Activated CD8-positive, alpha-beta T cell treated with anti-CD3 and anti-CD28 coated beads for 36 hours (primary cell): ENCODE measurements at regions not wholly inside any gene's neighbourhood (a gene's known extent, or its start where the extent isn't known, plus 50 kb on each side); places are given as distances from the start of the nearest gene placed in this dataset.

Source experiments
- ATAC-seq: fragments of 200-7000 bp; cut with Tn5 transposase; one replicate; pipeline ENCODE4 v1.10.0; 2021; ENCODE audit warnings: mild to moderate bottlenecking, moderate library complexity
- CTCF ChIA-PET: fragments of 350-600 bp; sonication (Branson Sonifier 250); formaldehyde crosslinking; loops from one replicate; lab custom pipeline; 2021; ENCODE audit warnings: antibody characterized with exemption; lab: Charles Lee
- POLR2A ChIA-PET: fragments of 350-600 bp; sonication (Branson Sonifier 250); formaldehyde crosslinking; loops from one replicate; lab custom pipeline; 2021; ENCODE audit warnings: antibody characterized with exemption; lab: Charles Lee
- DNase-seq: peaks from one replicate; pipeline ENCODE4 v3.0.0-alpha.2; 2020
- H3K27ac Mint-ChIP-seq: one replicate; pipeline ENCODE4 v1.8.0; 2021; ENCODE audit warnings: mild to moderate bottlenecking, mixed read lengths
- H3K27me3 Mint-ChIP-seq: one replicate; pipeline ENCODE4 v1.8.0; 2021; ENCODE audit warnings: mixed read lengths
- H3K36me3 Mint-ChIP-seq: one replicate; pipeline ENCODE4 v1.8.0; 2021; ENCODE audit warnings: low read depth, mixed read lengths
- H3K4me1 Mint-ChIP-seq: one replicate; pipeline ENCODE4 v1.8.0; 2021; ENCODE audit warnings: low read depth, mixed read lengths
- H3K4me3 Mint-ChIP-seq: one replicate; pipeline ENCODE4 v1.8.0; 2021; ENCODE audit warnings: mild to moderate bottlenecking, moderate library complexity, mixed read lengths
- H3K9me3 Mint-ChIP-seq: one replicate; pipeline ENCODE4 v1.8.0; 2021; ENCODE audit warnings: mixed read lengths
- intact Hi-C: fragments of 100-400 bp; cut with micrococcal nuclease; formaldehyde crosslinking; loops from one replicate; pipeline ENCODE4 v1.10.0; 2022
- TF ChIP-seq, protein P1 (sequence below): fragments of 200-600 bp; IDR thresholded peaks from one replicate; pipeline ENCODE4 v1.8.0; 2022; ENCODE audit warnings: antibody characterized with exemption, mild to moderate bottlenecking

DNA sequence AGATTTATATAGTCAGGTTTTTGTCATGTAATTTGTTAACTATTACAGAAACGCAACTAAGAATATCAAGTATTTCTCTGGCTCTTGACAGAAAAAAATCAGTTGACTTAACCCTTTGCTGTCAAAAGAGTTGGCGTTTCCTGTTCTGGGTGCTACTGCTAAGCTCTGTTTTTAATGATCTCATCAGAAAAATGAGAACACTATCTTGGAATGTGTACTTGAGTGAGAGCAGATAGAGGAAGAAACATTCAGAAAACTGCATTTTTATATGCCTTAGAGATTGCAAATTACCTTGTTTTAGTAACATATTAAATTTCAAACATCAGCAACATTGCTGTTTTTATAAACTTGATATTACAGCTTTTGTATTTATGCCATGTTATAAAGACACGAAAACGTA is 297.9 kb downstream of the RDH14 start:
- Mint-ChIP-seq H3K27ac (no peak overlapping the region), H3K36me3 (no peaks in the 10 kb centered on the region), H3K27me3 (no peaks in the 10 kb centered on the region), H3K4me1 (no peaks in the 10 kb centered on the region), H3K9me3 (no peaks in the 10 kb centered on the region), H3K4me3 (no peak overlapping the region)
- POLR2A ChIA-PET: no interaction called here
- ATAC-seq (no peak), DNase-seq (no peak)
- TF ChIP-seq, protein P1, sequence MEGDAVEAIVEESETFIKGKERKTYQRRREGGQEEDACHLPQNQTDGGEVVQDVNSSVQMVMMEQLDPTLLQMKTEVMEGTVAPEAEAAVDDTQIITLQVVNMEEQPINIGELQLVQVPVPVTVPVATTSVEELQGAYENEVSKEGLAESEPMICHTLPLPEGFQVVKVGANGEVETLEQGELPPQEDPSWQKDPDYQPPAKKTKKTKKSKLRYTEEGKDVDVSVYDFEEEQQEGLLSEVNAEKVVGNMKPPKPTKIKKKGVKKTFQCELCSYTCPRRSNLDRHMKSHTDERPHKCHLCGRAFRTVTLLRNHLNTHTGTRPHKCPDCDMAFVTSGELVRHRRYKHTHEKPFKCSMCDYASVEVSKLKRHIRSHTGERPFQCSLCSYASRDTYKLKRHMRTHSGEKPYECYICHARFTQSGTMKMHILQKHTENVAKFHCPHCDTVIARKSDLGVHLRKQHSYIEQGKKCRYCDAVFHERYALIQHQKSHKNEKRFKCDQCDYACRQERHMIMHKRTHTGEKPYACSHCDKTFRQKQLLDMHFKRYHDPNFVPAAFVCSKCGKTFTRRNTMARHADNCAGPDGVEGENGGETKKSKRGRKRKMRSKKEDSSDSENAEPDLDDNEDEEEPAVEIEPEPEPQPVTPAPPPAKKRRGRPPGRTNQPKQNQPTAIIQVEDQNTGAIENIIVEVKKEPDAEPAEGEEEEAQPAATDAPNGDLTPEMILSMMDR: no peak
- CTCF ChIA-PET: no interaction called here
- intact Hi-C loops: no loop called here

DNA sequence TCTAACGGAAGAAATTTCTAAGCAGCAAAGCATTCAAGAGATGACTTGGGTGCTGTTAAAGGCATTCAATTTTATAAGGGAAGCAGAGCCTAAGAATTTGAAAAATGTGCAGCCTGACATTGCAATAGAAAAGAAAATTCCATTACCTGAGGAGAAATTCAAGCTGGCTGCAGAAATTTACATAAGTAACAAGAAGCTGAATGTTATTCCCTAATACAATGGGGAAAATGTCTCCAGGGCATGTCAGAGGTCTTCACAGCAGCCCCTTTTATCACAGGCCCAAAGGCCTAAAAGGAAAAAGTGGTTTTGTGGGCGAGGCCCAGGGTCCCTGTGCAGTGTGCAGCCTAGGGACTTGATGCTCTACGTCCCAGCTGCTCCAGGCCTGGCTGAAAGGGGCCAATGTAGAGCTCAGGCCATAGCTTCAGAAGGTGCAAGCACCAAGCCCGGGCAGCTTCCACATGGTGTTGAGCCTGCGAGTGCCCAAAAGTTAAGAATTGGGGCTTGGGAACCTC is 306.7 kb downstream of the RDH14 start:
- H3K9me3 Mint-ChIP-seq: no peaks in the 10 kb centered on the region
- ChIA-PET CTCF (no interaction called here), POLR2A (no interaction called here)
- no peak overlapping the region for H3K27ac Mint-ChIP-seq
- H3K4me1 Mint-ChIP-seq: no peaks in the 10 kb centered on the region
- H3K36me3 Mint-ChIP-seq: no peaks in the 10 kb centered on the region
- intact Hi-C loops: no loop called here
- no peak overlapping the region for H3K4me3 Mint-ChIP-seq
- DNase-seq (no peak), ATAC-seq (no peak)
- TF ChIP-seq, protein P1: no peak
- H3K27me3 Mint-ChIP-seq: peaks cover 2% of the 10 kb centered on the region

DNA sequence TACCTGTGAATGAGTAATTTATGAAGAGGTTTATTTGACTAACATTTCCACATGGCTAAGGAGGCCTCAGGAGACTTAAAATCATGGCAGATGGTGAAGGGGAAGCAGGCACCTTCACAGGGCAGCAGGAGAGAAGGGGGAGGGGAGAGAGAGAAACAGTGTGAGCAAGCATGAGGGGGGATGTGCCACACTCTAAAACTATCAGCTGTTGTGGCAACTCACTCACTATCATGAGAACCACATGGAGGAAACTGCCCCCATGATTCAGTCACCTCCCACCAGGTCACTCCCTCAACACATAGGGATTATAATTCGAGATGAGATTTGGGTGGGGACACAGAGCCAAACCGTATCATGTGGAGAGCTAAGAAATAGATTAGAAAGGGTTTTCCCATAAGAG is 309.0 kb downstream of the RDH14 start:
- POLR2A ChIA-PET: no interaction called here
- intact Hi-C loops: no loop called here
- ATAC-seq: no peak
- no peaks in the 10 kb centered on the region for H3K9me3 Mint-ChIP-seq
- DNase-seq: no peak
- CTCF ChIA-PET: interaction anchor here (0.9 kb wide), 1 partner anchor 125 kb away, joined by 3 read pairs; no protein-coding TSS in a partner anchor
- H3K36me3 Mint-ChIP-seq: no peaks in the 10 kb centered on the region
- no peaks in the 10 kb centered on the region for H3K4me1 Mint-ChIP-seq
- no peak overlapping the region for H3K4me3 Mint-ChIP-seq
- H3K27me3 Mint-ChIP-seq: peaks cover 2% of the 10 kb centered on the region
- TF ChIP-seq, protein P1: no peak
- no peak overlapping the region for H3K27ac Mint-ChIP-seq

DNA sequence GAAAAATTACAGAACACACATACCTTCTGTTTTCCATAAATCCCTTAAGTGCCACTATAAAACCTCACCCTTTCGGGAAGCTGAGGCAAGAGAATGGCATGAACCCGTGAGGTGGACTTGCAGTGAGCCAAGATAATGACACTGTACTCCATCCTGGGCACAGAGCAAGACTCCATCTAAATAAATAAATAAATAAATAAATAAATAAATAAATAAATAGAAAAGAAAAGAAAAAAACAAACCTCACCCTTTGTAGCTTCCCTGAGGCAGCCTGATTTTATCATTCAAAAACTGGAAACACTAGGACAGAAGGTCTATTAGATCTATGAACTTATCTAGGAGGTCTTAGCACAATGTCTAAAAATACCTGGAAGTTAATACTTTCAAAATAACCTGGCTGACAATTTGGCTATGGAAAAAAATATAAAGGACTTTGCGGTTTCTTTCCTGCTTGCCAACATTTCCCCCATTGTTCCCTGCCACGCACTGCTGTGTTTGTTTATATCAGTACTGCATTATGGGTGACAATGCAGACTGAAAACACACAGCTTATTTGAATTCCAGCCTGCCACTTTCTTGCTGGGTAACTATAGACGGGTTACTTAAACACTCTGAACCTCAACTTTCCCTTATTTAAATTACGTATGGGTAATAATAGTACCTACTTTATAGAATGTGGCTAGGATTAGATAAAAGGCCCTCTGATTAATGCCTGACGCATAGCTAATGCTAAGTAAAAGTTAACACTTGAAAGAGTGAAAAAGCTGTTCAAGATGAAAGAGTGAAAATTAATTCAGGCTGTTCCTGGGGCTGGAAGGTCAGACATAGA is 313.0 kb downstream of the RDH14 start:
- no peaks in the 10 kb centered on the region for H3K36me3 Mint-ChIP-seq

DNA sequence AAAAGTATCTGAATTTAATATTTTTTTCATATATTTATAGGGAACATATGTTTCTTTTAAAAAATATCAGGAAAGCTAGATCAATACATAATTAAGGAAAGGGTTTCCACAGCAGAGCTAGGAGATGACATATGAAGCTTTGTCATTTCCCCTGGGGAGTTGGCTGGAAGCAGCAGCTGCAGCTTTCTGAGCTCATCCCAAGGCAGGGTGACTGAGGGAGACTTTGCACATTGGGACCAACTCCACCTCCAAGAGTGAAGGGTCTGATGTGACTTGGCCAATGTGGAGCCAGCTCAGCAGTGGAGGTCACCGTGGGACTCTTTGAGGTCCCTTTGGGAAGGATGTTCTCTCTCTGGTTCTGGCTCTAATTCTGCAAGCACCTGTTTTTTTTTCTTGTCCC is 315.1 kb downstream of the RDH14 start:
- POLR2A ChIA-PET: no interaction called here
- no peaks in the 10 kb centered on the region for H3K4me1 Mint-ChIP-seq
- TF ChIP-seq, protein P1: no peak
- ATAC-seq (no peak), DNase-seq (no peak)
- H3K27ac Mint-ChIP-seq: no peak overlapping the region
- H3K9me3 Mint-ChIP-seq: no peaks in the 10 kb centered on the region
- intact Hi-C loops: no loop called here
- CTCF ChIA-PET: no interaction called here
- H3K27me3 Mint-ChIP-seq: peaks cover 4% of the 10 kb centered on the region
- no peaks in the 10 kb centered on the region for H3K36me3 Mint-ChIP-seq
- H3K4me3 Mint-ChIP-seq: no peak overlapping the region

More for the DNA sequence above, 313.0 kb downstream of the RDH14 start:
- Mint-ChIP-seq H3K9me3 (no peaks in the 10 kb centered on the region), H3K27ac (no peak overlapping the region), H3K27me3 (peaks cover 2% of the 10 kb centered on the region), H3K4me1 (no peaks in the 10 kb centered on the region), H3K4me3 (no peak overlapping the region)
- DNase-seq (no peak), ATAC-seq (no peak)
- ChIA-PET POLR2A (interaction anchor here (0.6 kb wide), 1 partner anchor 8 kb away, joined by 3 read pairs; no protein-coding TSS in a partner anchor), CTCF (no interaction called here)
- TF ChIP-seq, protein P1: no peak
- intact Hi-C loops: no loop called here
